HG02798 (cell line): ENCODE measurements at regions not wholly inside any gene's neighbourhood (a gene's known extent, or its start where the extent isn't known, plus 50 kb on each side); places are given as distances from the start of the nearest gene placed in this dataset.
A peak's percentile ranks its signal among the peaks of the same experiment; 100 is the strongest.

Experiments
- ATAC-seq: cut with Tn5 transposase; IDR thresholded peaks from one replicate; pipeline ENCODE4 v1.9.1; 2021; ENCODE audit warnings: mild to moderate bottlenecking; ENCODE audit not compliant: unreplicated experiment, poor library complexity

- no peak for ATAC-seq
Measured at GRCh38 chrX:120021927-120022326, 55.6 kb downstream of the RHOXF2B start.

- no peak for ATAC-seq
Measured at GRCh38 chrX:120020305-120020704, 57.2 kb downstream of the RHOXF2B start.

DNA sequence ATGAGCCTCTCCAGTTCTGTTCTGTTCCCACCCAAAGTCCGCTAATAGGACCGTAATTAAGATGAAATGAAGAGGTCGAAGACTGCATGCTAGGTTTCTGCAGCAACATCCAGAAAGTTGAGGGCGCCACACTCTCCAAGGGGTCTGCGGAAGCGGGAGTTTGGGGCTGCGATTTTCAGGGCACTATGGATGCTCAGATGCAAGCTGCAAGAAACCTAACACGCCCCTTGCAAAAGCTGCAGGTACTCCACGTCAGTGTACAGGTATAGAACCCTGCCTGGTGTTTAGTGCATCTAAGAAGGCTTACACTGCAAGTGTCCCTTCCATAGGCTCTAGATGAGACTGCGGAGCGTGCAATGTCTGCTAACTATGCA lies 61.4 kb downstream of the RHOXF2B start:
- no peak for ATAC-seq

- no peak for ATAC-seq
Measured at GRCh38 chrX:120015145-120016067, 62.1 kb downstream of the RHOXF2B start.

- no peak for ATAC-seq
Measured at GRCh38 chrX:120014354-120015130, 62.9 kb downstream of the RHOXF2B start.

GRCh38 chrX:120001787-120002186 lies 58.2 kb upstream of the NKAP start:
- no peak for ATAC-seq

- ATAC-seq: no peak
Measured at GRCh38 chrX:120000490-120001246, 57.1 kb upstream of the NKAP start.

DNA sequence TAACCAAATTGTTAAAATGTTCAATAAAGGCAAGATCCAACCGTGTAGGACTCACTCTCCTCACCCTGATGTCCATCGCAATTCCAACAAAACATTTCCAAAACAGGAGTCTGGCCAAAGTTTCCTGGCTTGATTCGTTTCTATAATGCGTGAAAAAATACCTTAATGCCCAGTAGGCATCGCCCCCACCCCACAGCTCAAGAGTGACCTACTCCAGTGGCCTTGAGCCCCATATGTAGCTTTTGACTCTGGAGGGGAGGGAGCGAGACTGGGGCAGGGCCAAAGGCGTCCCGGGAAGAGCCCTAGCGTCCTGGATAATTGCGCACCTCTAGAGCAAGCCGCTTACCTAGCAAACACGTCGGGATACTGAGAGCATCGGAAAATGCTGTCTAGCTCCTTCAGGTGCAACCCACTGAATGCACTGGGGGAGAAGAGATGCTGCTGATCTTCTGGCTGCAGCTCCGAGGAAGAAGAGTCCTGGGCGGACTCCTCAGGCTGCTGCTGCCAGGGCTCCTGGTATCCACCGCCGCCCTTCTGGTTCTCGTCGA lies 55.6 kb upstream of the NKAP start:
- ATAC-seq: no peak

- ATAC-seq: peak; percentile 37
Measured at GRCh38 chrX:119997570-119997969, 54.0 kb upstream of the NKAP start.

- ATAC-seq: no peak
Measured at GRCh38 chrX:119996600-119997524, 53.3 kb upstream of the NKAP start.

DNA sequence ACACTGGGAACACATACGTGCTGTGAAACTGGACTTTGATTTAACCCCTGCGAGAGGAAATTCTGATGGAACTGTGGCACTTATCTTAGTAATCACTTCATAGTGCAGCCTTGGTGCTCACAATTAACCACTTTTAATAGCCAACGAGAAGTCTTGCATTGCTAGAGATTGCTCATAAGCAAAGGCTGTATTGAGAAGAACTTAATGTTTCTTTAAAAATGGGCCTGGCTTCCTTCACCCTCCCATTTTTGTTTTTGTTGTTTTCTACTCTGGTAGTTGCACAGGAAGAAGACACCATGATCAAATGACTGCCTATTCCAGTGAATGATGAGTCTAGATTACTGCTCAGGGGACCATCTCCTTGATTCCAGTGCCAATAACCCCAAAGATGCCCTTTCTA lies 52.5 kb upstream of the NKAP start:
- no peak for ATAC-seq
